HEK293 (cell line): ENCODE measurements at regions not wholly inside any gene's neighbourhood (a gene's known extent, or its start where the extent isn't known, plus 50 kb on each side); places are given as distances from the start of the nearest gene placed in this dataset.

Source experiments
- ZNF785 ChIP-seq: fragments of 450-650 bp; formaldehyde crosslinking; IDR thresholded peaks from 2 replicates; pipeline ENCODE4 v1.5.1; 2016; ENCODE audit warnings: missing biosample characterization, missing genetic modification characterization
- TF ChIP-seq, protein P1 (sequence below): fragments of 450-650 bp; formaldehyde crosslinking; IDR thresholded peaks from 2 replicates; pipeline ENCODE4 v1.5.1; 2016; ENCODE audit warnings: missing biosample characterization, missing genetic modification characterization, low read depth
- TF ChIP-seq, protein P2 (sequence below): fragments of 450-650 bp; formaldehyde crosslinking; IDR thresholded peaks from 2 replicates; pipeline ENCODE4 v1.5.1; 2016; ENCODE audit warnings: missing biosample characterization, missing genetic modification characterization

DNA sequence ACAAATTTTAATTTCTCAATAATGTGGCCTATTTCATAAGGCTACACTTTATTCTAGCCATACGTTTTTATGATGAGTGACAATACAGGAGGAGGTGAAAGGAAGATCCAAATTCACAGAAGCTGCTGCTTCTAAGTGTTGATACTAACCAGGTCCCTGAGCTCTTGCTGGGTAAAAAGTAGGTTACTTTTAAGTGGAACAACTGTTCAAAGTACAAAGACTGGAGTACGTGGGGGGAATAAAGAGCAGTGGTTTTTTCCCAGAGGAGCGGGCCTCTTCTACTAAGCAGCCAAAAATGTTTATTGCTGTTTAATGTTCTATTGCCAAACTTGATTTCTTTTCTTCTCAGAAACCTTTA is 301.8 kb downstream of the AEBP2 start:
- TF ChIP-seq, protein P1, sequence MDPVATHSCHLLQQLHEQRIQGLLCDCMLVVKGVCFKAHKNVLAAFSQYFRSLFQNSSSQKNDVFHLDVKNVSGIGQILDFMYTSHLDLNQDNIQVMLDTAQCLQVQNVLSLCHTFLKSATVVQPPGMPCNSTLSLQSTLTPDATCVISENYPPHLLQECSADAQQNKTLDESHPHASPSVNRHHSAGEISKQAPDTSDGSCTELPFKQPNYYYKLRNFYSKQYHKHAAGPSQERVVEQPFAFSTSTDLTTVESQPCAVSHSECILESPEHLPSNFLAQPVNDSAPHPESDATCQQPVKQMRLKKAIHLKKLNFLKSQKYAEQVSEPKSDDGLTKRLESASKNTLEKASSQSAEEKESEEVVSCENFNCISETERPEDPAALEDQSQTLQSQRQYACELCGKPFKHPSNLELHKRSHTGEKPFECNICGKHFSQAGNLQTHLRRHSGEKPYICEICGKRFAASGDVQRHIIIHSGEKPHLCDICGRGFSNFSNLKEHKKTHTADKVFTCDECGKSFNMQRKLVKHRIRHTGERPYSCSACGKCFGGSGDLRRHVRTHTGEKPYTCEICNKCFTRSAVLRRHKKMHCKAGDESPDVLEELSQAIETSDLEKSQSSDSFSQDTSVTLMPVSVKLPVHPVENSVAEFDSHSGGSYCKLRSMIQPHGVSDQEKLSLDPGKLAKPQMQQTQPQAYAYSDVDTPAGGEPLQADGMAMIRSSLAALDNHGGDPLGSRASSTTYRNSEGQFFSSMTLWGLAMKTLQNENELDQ (tag by site-specific recombination), result no peak
- no peak for TF ChIP-seq ZNF785 (tag by site-specific recombination)
- TF ChIP-seq, protein P2, sequence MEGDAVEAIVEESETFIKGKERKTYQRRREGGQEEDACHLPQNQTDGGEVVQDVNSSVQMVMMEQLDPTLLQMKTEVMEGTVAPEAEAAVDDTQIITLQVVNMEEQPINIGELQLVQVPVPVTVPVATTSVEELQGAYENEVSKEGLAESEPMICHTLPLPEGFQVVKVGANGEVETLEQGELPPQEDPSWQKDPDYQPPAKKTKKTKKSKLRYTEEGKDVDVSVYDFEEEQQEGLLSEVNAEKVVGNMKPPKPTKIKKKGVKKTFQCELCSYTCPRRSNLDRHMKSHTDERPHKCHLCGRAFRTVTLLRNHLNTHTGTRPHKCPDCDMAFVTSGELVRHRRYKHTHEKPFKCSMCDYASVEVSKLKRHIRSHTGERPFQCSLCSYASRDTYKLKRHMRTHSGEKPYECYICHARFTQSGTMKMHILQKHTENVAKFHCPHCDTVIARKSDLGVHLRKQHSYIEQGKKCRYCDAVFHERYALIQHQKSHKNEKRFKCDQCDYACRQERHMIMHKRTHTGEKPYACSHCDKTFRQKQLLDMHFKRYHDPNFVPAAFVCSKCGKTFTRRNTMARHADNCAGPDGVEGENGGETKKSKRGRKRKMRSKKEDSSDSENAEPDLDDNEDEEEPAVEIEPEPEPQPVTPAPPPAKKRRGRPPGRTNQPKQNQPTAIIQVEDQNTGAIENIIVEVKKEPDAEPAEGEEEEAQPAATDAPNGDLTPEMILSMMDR (tag by site-specific recombination), result no peak
